GM18870 (cell line): ENCODE measurements at regions not wholly inside any gene's neighbourhood (a gene's known extent, or its start where the extent isn't known, plus 50 kb on each side); places are given as distances from the start of the nearest gene placed in this dataset.

ENCODE experiments used
- ATAC-seq: cut with Tn5 transposase; IDR thresholded peaks from one replicate; pipeline ENCODE4 v1.9.1; 2021; ENCODE audit warnings: moderate library complexity; ENCODE audit not compliant: unreplicated experiment

DNA sequence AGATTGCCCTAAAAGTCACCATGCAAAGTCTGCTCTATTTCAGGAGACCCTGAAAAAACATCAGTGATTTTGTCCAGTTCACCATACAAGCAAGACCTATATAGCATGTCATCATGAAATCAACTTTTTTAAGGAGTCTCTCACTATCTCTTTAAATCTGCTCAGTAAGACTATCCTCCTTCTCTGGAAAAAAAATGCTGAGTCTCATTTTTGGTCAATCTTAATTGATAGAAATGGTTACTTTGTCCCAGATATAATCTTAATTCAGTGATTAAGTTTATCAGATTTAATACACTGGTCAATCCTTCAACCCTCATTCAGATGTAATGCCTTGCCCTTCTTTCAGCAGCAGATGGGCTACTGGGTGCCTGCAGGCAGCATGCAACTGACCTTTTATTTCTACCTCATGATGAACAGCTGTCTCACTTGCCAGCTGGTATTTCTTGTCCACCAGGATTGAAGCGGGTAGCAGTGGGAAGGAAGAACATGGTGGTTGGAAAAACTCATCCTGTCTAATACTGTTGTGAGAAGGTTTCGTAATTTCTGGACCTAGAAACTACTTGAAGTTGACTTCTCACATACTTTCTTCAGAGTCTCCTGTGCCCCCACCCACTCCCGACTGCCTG lies 375.3 kb downstream of the DNAH5 start:
- ATAC-seq, result no peak

GRCh38 chr5:13567819-13568218 lies 376.7 kb downstream of the DNAH5 start:
- ATAC-seq, result no peak

- ATAC-seq, result no peak
Measured at GRCh38 chr5:13566871-13567339, 377.6 kb downstream of the DNAH5 start.

DNA sequence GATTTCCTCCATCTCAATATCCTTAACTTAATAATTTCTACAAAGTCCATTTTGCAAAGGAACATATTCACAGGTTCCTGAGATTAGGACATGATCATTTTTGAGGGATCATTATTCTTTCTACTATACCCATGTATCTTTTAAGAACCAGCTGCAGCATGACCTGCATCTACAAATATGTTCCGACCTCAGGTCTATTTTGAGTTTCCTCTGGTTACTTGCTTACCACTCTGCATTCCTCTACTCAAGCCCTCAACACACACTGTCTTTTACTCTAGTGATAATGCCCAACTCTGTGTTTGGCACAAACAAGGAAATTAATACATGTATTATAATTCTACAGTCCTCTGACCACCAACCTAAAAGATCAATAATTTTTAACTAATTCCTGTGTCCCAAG lies 386.1 kb downstream of the DNAH5 start:
- ATAC-seq, result no peak

DNA sequence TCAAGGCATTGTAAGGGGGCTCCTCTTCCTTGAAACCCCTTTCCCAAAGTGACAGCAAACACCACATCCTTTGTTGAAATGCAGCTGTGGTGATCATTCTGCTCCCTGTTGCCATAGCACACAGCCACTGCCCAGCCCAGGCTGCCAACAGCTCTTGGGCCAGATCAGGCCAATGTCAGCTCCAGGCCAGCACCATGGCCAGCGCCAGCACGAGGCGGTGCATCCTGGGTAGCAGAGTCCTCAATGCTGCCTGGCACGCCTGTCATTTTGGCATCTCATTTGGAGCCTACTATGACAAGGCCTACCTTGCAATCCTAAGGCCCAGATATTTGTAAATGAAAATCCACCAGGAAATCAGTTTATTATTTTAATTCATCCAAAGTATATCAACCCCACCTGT lies 390.6 kb downstream of the DNAH5 start:
- no peak for ATAC-seq

- ATAC-seq, result no peak
Measured at GRCh38 chr5:13552361-13552760, 392.1 kb downstream of the DNAH5 start.

GRCh38 chr5:13551645-13552044 lies 392.8 kb downstream of the DNAH5 start:
- ATAC-seq, result no peak

- no peak for ATAC-seq
Measured at GRCh38 chr5:13540168-13540750, 404.2 kb downstream of the DNAH5 start.

- ATAC-seq, result no peak
Measured at GRCh38 chr5:13536933-13537332, 407.6 kb downstream of the DNAH5 start.

DNA sequence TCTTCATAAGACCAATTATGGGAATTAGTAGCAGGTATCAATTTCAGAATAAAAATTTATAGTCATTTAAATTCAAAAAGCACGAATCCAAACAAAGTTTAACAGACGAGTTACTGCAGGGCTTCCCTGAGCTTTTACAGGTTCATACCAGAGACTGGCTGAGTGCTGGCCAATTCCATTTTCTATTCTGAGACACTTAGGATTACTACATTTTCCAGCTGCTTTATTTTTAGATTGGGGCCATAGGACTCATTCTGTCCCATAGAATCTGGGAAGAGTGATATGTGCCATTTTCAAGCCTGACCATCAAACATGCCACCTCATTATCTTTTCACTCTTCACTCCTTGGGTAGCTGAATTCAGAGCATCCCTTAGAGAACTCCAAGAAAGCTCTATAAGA lies 410.7 kb downstream of the DNAH5 start:
- ATAC-seq, result no peak

- ATAC-seq, result no peak
Measured at GRCh38 chr5:13529300-13529699, 415.2 kb downstream of the DNAH5 start.

GRCh38 chr5:13524936-13525335 lies 419.6 kb downstream of the DNAH5 start:
- ATAC-seq, result no peak

- ATAC-seq, result no peak
Measured at GRCh38 chr5:13519131-13519530, 425.4 kb downstream of the DNAH5 start.

DNA sequence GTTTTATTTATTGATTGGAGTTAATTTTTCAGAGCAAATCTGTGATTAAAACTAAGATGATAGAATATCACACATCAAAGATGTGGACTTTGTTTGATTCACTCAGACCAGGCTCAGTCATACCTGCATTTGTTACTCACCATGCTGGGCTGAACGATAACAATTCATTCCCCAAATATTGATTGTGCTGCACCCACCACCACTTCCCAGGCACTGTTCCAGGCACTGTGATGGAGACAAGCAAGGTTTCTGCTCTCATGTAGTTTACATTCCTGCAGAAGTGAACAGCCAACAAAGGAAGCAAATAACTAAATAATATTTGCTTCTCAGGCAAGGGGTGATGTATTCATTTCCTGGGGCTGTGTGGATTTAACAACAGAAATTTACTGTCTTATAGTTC lies 428.3 kb downstream of the DNAH5 start:
- ATAC-seq, result no peak

DNA sequence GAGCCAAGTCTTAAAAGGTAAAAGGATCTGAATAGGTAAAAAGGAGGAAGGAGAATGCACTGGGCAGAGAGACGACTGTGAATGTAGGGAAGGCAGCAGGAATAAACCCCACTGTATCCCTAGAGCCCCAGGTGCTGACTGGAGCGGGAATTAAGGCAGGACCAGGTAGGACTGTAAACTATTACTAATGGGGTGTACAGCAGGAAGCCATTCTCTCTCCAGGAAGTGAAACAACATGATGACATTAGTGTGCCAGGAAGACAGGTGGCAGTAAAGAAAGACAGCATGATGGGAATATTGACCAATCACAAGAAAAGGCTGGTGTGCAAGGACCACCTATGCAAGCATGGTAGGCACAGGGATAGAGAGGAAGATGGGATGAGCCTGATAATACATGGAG lies 433.0 kb downstream of the DNAH5 start:
- ATAC-seq, result no peak

GRCh38 chr5:13510616-13511015 lies 433.9 kb downstream of the DNAH5 start:
- ATAC-seq, result no peak

DNA sequence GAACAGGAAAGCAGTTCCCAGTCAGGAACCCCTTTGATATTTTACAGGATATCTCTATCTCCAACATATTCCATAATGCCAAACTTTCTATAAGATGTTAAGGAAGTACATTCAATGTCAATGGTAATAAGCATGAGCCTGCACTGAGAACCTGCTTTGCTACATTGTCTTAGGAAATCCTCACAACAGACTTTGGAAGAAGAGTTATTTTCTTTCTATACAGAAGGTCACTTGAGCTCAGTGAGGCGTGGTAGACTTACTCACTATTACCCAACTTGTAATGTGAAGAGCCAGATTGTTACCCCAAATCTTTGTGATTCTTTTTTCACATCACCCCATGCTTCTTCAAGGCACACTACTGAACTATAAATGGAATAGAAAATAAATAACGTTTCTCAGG lies 435.9 kb downstream of the DNAH5 start:
- no peak for ATAC-seq

DNA sequence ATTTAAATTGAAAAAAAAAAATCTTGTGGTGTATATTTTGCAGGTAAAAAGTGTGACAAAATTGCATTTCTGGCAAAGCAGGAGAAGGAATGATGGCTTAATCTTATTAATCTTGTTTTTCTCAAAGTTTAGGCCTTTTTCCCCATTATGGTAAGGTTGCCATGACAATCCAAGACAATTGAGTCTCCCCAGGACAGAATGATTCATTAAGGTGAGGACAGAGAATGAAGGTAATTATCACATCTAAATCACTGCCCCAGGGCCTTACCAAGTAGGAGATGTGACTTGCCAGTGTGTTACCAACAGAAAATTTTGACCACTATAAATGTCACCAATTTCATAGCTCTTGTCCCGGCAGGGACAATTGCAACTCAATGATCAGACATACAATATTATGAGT lies 439.2 kb downstream of the DNAH5 start:
- ATAC-seq, result no peak

DNA sequence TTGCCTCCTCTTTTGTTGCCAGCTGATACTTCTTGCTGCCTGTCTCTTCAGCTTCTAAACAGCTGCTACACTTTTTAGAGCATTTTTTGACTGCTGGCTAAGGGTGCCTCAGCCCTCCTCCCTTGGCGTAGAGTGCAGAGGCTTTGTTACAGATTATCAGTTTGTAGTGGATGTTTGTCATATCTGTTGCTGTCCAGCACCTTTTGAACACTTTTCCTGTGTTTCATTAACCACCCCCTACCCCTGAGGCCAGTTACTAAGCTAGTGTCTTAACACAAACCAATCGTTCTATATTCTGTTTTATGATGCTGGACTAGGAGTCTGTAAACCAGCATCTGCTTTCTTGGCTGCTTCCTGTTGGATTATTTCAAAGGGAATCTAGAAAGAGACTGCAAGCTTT lies 441.5 kb downstream of the DNAH5 start:
- no peak for ATAC-seq

DNA sequence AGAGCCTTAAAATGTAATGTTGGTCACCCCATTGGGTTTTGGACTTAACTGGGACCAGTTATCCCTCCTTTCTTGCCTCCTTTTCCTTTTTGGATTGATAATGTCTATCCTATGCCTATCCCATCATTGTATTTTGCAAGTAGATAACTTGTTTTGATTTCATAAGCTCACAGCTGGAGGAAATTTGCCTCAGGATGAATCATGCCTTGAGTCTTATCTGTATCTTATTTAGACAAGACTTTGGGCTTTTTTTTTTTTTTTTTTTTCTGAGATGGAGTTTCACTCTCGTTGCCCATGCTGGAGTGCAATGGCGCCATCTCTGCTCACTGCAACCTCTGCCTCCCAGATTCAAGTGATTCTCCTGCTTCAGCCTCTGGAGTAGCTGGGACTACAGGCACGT lies 443.3 kb downstream of the DNAH5 start:
- ATAC-seq, result no peak

DNA sequence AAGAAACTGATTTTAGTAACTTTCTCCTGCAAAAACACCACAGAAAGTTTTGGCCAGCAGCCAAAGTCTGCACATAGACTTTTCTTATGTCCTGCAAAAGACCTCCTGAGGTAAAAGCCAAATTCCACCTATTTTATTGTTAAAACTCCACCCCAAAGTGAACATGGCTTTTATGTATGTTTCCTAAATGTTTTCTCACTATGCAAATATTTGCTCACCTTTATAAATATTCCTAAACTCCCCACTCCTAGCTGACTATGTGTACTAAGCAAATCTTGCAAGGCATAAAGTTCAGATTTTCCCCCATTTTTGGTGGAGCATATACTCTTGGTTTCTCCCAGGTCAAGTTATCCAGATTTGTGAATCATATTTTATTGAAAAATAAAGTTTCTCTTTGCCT lies 446.2 kb downstream of the DNAH5 start:
- no peak for ATAC-seq

DNA sequence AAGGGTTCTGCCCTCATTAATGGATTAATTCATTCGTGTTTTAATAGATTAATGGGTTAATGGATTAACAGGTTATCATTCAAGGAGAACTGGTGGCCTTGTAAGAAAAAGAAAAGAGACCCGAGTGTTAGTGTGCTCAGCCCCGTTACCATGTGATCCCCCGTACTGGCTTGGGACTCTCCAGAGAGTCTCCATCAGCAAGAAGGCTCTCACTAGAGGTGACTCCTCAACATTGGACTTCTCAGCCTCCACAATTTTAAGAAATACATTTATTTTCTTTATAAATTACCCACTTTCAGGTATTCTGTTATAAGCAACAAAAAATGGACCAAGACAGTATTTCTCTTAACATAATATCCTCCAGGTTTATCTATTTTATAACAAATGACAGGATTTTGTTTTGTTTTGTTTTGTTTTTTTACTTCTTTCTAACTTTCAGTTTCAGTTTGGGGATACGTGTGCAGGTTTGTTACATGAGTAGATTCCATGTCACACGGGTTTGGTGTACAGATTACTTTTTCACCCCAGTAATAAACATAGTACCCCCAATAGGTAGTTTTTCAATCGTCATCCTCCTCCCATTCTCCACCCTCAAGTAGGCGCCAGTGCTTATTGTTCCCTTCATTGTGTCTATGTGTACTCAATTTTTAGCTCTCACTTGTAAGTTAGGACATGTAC lies 456.1 kb downstream of the DNAH5 start:
- ATAC-seq, result no peak

- no peak for ATAC-seq
Measured at GRCh38 chr5:13480834-13481233, 463.7 kb downstream of the DNAH5 start.
